DND-41 (cell line): ENCODE measurements at regions not wholly inside any gene's neighbourhood (a gene's known extent, or its start where the extent isn't known, plus 50 kb on each side); places are given as distances from the start of the nearest gene placed in this dataset.

Experiments
- CTCF ChIP-seq: IDR thresholded peaks from 2 replicates; pipeline ENCODE4 v1.5.1; 2012; ENCODE audit warnings: borderline replicate concordance, low read length, moderate library complexity, mild to moderate bottlenecking; ENCODE audit not compliant: poor library complexity, severe bottlenecking; ENCODE audit errors: extremely low read depth
- EZH2 ChIP-seq: IDR thresholded peaks from 3 replicates; pipeline ENCODE4 v1.6.1; 2012; ENCODE audit warnings: borderline replicate concordance, low read depth, mild to moderate bottlenecking, moderate library complexity, low read length, inconsistent platforms; ENCODE audit not compliant: severe bottlenecking

GRCh38 chr12:67915335-67915851 is 73.9 kb upstream of the IFNG-AS1 start:
- TF ChIP-seq EZH2 (no peak), CTCF (no peak)
